Endothelial cell of hepatic sinusoid (primary cell): ENCODE measurements at regions not wholly inside any gene's neighbourhood (a gene's known extent, or its start where the extent isn't known, plus 50 kb on each side); places are given as distances from the start of the nearest gene placed in this dataset.
"Not testable (repeated sequence)": the region's sequence is repeated elsewhere in the genome, so short reads cannot be mapped to it uniquely, and the experiment has no call there.

Source experiments
- in situ Hi-C: cut with HindIII; loops from 2 replicates; pipeline ENCODE4 v1.10.0; 2017; ENCODE audit warnings: low sequenced_read_pairs

DNA sequence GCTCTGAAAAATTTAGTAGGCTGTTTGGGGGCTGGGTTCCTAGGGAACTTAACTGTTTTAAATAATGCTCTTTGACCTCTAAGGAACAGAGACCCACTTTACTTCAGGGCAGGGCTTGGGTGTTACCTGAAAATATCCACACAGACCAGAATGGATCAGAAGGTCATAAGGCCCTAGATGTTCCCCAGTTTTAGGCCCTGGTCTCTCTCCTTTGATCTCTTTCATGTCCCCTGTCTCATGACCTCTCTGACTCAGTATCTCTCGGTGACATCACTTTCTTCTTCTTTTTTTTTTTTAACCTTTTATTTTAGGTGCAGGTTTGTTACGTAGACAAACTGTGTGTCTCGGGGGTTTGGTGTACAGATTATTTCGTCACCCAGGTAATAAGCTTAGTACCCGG lies 272.1 kb upstream of the SGK1 start:
- in situ Hi-C loops = no loop called here

- in situ Hi-C loops = no loop called here
These were observed 271.6 kb upstream of the SGK1 start for GRCh38 chr6:134589512-134589911.

DNA sequence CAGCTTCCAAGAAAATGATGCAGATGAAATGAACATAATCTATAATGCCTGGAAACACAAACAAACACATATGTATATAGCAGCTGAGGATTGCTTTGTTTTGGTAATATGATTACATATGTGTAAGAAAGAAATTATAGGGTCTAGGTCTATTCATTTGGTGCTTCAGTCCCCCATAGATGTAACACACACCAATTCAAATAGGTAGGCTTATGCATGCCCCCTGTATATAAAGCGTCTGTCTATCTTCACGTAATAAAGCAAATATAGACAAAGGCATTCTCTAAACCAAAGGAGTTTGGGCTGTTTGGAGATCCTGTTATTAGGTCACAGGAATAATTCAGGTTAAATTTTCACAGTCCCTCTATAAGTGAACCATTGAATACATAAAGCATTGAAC lies 270.4 kb upstream of the SGK1 start:
- in situ Hi-C loops = no loop called here

GRCh38 chr6:134585517-134585873 lies 267.6 kb upstream of the SGK1 start:
- in situ Hi-C loops = no loop called here

DNA sequence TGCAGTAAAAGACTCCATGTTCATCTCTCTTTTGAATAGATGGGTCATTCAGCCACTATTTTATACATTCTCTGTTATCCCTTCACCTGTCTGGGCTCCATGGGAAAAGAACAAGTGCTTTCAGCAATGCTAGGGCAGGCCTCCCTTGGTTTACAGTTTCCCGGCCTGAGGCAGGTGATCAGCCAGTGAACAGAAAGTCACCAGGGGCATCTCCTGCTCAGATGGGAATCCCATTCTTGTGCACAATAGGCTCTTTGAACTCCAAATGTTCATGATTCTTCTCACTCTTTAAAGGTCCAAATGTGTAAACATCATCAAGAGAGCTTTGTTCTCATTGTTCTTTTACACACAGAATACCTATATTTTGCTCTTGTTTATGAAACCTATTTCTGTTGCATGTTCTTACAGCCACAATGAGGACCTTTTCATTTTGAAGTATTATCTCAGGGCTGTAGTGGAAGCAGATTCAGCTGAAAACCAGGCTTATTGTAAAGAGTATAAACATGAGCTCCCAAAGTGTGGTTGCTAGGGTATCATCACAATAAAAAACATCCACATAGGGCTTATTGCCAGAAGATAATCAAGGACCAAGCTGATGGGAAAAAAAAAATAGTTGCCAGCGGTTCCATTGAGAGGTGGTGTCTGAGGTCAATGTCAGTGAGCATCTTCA lies 267.1 kb upstream of the SGK1 start:
- in situ Hi-C loops = no loop called here

DNA sequence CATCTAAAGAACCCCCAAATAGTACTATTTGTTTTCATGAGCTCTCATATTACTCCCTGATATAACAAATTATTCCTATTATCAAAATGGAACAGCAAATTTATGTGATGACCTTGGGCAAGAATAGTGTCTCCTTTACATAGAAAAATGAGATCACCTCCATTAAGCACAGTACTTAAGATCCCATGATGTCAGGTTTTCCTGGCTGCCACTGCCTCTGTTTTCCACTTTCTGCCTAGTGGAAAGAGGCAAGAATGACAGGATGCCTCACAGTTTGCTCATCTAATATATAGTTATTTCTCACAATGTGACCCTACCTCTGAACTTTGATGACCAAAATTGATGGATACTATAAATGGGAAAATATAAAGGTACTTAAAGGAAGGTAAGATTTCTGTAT lies 260.1 kb upstream of the SGK1 start:
- in situ Hi-C loops = no loop called here

DNA sequence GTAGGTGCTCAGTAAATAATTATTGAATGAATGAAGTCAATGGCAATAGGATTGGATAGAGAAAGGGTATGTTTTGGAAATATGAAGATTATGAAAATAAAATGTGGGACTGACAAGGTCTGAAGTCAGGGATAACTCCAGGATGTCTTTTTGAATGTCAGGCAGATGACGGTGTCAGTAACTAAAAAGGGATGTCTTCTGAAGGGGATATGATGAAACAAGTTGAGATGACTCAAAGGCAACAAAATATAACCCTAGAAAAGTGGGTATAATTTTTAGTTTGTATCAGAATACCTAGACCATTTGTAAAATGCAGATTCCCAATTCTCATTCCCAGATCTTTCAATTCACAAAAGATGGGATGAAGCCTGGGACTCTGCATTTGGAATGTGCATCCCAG lies 257.3 kb upstream of the SGK1 start:
- in situ Hi-C loops = no loop called here

- in situ Hi-C loops = no loop called here
These were observed 256.6 kb upstream of the SGK1 start for GRCh38 chr6:134574491-134574890.

DNA sequence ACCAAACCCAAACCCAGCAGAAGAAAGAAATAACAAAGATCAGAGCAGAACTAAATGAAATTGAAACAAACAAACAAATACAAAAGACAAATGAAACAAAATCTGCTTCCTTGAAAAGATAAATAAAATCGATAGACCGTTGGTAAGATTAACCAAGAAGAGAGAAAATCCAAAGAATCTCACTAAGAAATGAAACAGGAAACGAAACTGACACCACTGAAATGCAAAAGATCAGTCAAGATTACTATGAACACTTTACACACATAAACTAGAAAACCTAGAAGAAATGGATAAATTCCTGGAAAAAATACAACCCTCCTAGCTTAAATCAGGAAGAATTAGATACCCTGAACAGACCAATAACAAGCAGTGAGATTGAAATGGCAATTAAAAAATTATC lies 252.1 kb upstream of the SGK1 start:
- in situ Hi-C loops = not testable (repeated sequence)

DNA sequence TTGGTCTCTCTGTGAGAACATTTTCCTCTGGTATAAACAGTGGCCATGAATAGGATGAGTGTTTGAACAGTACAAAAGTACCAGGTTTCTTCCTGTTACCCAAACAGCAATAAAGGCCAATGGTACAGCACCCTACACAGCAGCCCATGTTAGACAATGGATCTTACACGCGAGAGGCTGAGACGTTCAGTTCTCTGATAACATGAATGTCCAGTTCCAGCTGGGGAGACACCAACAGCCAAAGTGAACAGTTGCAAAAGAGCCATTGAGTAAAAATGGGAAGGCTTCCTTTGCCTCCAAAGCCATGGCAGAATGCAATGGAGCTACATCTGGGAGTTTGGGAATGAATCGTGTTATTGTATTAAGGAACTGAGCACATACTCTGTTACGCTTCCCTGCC lies 246.8 kb upstream of the SGK1 start:
- in situ Hi-C loops = no loop called here

DNA sequence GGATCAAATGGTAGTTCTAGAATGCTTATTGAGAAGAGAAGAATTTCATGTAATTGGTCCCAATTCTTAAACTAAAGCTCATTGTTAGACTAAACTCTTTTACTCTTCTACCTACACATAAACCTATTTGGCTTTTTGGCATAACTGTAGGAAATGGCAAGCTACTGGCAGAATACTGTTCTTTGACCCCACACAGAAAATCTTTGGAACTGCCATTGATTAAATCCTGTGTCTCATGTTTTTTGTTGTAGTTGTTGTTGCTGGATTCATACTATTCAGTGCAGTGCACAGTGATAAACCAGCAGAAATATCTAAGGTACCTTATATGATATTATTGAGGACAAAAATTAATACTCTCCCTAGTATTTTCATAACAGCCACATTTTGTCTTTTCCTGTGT lies 242.1 kb upstream of the SGK1 start:
- in situ Hi-C loops = no loop called here

GRCh38 chr6:134557509-134557908 lies 239.6 kb upstream of the SGK1 start:
- in situ Hi-C loops = no loop called here

DNA sequence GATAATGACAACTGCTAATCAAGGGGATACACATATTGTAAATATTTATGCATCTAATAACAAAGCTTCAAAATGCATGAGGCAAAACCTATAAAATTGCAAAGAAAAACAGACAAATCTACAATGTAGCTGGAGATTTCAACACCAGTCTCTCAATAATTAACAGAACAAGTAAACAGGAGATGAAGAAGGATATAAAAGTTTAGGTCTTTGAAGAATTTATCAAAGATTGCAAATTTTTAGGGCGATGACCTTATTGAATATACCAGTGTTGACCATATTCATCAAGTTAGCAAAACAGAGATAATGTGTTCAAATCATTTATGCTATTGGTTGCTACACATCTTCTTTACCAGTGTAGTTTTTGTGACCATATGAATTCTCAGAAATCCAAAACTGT lies 237.8 kb upstream of the SGK1 start:
- in situ Hi-C loops = no loop called here

- in situ Hi-C loops = no loop called here
These were observed 236.0 kb upstream of the SGK1 start for GRCh38 chr6:134553936-134554335.

DNA sequence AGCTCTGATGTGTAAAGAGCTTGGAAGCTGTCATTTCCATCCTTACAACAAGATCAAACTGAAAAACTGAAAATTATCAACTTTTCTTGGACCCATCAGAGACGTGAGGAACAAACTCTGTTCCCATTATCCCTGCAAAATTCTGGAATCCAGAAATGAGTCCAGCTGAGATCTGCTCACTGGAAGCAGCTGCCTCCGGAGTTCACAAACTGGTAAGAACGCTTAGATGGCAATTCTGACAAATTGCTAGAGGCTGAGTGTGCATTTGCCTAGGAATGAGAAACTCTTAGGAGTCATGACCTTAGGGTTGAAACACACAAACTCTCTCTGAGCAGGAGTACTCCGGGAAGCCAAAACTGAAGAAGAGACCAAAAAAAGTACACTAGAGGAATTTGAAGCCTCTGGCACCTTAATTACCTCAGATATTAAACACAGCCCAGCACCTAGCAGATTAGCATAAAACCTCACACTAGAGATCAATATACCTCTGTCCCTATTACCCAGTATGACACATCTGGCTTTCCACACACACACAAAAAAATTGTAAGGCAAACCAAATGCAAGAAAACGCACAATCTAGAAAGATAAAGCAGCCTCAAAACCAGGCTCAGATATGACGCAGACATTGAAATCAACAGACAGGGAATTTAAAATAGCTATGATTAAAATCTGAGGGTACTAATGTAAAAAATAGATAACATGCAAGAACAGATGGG lies 233.5 kb upstream of the SGK1 start:
- in situ Hi-C loops = no loop called here

DNA sequence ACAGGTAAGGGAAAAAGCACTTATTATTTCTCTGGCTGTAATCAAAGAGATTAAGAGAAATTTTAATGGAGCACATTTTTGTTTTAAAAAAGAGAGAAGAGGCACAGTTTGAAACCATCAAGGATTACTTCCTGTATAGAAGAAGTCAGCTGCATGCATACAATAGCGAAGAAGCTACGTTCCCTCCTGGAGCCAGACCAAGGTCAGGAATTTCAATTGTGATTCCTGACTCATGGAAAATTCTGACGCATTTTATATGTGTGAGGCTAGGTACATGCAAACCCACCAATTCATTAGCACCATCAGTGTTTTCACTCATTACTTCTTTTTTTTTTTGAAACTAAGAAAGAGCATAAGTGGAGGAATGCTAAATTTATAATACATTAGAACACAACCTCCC lies 232.7 kb upstream of the SGK1 start:
- in situ Hi-C loops = no loop called here

GRCh38 chr6:134549854-134550253 lies 231.9 kb upstream of the SGK1 start:
- in situ Hi-C loops = no loop called here

DNA sequence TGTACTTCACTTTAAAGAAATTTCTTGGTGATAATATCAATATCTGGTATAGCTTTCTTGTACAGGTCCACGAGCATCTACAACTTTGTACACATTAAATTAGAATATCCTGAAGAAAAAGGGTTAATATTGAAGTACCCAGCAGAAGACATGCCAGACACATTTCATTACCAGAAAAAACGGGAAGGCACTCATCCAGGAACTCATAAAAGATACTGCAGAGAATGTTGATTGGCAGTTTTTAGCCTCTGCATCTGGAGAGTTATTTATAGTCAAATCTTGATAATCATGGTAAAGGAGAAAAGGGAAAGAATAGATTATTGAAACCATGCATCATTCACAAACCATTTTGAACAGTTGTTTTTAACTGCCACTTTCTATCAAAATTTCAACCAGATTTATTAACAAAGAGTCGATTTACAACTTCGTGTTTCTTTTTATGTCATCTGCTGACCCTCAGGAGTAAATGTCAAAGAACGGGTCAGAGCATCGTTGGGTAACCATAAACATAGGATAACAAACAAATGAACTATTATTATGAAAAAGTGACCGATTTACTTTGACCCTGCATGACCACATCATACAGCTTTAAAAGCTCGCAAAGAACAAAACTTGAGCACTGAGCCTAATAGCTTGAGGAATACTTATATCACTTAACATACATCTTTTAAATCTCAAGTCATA lies 229.2 kb upstream of the SGK1 start:
- in situ Hi-C loops = no loop called here

GRCh38 chr6:134544737-134545136 lies 226.8 kb upstream of the SGK1 start:
- in situ Hi-C loops = no loop called here

DNA sequence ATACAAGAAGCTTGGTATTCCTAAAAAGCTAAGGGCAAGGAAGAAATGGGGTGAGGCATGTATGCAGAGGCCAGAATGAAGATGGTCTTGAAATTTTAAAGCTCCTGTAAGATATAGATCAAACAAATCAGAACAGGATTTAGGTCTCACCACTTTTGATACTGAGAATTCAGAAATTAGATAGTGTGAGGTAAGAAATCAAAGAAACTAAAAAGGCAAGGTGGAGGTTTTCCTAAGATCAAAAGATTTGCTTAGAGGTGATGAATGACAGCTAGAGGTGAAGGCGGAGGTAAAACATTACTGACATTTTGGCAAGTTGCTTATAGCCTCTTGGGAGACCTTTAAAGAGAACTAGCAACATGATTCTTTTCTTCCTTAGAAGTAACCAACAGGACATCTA lies 225.2 kb upstream of the SGK1 start:
- in situ Hi-C loops = no loop called here

- in situ Hi-C loops = no loop called here
These were observed 223.1 kb upstream of the SGK1 start for GRCh38 chr6:134541001-134541400.

- in situ Hi-C loops = no loop called here
These were observed 222.0 kb upstream of the SGK1 start for GRCh38 chr6:134539865-134540323.
